ENCODE measurements at regions not wholly inside any gene's neighbourhood (a gene's known extent, or its start where the extent isn't known, plus 50 kb on each side); places are given as distances from the start of the nearest gene placed in this dataset.

DNA sequence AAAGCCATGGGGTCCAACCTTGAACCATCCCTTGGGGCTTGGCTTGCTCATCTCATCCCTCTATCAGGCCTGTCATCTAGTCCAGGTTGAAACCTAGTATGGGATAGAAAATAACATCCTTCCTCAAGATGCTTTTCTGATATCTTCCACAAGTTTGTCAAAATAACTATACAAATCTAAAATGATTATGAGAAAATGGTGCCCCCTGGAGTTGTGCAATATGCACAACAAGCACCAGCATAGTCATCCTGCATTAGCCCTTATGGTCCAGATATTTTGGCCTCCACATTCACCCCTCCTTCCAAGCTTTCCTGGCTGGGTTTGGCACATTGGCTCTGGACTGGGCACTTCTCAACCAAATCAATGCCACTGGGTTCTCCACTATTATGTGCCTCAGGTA, 101.2 kb downstream of the TBX19 start:
- no peak for DNase-seq

GRCh38 chr1:168380945-168381344, 100.3 kb downstream of the TBX19 start:
- no peak for DNase-seq

DNA sequence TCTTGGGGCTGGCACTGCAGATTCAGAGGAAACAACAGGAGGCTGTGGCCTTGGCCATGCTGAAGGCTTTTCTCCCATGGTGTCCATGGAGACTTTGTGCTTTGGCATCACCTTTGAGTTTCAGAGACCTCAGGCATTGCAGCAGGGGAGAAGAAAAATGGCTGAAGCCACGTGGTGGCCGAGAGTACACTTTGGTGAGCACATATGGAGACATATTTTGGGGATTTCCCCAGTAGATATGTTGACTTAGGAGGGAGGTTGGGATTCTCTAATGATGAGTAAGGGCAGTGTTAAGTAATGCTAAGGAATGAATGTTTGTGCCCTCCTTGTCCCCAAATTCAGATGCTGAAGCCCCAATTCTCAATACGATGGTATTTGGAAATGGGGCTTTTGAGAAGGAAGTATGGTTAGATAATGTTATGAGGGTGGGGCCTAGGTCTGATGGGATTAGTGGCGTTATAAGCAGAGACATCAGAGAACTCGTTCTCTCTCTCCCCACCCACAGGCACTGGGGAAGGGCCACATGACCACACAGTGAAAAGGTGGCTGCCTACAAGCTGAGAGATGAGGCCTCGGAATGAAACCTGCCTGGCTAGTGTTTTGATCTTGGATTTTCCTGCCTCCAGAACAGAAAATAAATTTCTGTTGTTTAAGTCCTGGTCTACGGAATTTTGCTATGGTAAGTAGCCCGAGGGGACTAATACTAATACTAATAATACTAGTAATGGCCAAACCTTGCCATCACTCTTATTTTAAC, 98.6 kb downstream of the TBX19 start:
- no peak for DNase-seq

DNA sequence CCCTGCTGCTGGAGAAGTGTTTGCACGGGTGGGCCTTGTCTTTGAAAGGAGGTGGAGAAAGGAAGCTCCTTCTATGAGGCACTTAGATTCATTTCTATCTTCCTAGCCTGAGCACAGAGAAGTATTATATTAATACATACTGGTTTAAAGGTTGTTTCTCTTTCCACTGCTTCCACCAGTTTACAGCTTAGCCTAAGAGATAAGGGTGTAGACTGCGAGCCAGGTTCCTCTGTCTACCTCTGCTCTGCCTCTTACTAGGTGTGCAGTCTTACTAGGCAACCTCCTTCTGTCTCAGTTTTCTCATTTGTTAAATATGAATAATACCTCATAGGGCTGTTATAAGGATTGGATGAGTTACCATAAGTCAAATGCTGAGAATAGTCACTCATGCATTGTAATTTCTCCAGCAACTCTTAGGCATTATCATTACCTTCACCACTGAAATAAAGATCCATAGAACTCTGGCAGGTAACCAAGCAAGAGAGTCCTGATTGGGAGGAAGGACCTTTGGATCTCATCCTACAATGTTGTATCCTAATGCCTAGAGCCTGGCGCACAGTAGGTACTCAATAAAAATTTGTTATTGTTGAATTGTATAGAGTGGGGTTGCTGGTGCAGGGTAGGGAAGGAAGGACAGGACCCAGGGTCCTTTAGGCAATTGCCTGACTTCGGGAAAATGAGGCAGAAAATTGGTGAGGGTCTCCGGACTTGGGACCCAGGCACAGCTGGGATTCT, 95.1 kb downstream of the TBX19 start:
- no peak for DNase-seq

DNA sequence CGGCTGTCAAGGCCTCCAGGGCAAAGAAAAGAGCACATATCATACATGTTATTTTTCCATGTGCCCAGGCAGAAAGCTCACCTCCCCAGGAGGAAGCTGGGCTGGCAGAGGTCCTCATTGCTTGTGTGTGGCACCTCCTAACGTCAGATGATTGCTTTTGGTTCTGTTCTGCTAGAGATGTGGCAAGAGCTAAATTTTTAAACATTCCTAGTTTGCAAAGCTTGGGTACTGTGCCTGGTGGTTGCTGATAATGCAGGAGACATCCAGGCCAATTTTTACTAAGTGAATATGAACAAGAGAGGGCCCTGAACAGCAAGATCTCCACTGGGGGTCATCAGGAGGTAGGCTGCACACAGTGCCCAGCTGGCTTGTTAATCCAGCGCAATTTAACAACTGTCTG, 93.9 kb downstream of the TBX19 start:
- DNase-seq, result no peak

DNA sequence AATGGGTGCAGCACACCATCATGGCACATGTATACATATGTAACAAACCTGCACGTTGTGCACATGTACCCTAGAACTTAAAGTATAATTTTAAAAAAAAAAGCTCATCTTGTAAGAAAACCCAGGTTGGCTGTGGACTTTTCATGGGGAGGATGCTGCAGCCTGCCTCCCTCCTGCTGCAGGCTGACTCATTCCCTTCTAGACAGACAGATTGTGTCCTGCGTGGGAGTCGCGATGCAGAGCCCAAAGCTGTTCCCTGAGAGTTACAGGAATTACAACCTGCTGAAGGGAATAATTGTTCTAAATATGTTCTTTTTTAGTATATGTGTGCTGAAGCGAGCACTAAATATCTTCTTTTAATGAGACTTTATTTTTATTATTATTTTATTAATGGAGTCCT, 93.2 kb downstream of the TBX19 start:
- DNase-seq, result no peak

- DNase-seq, result no peak
Measured at GRCh38 chr1:168372861-168373371, 92.2 kb downstream of the TBX19 start.

GRCh38 chr1:168372307-168372706, 91.6 kb downstream of the TBX19 start:
- no peak for DNase-seq

GRCh38 chr1:168371477-168371876, 90.8 kb downstream of the TBX19 start:
- DNase-seq, result no peak

- DNase-seq, result no peak
Measured at GRCh38 chr1:168370586-168370985, 89.9 kb downstream of the TBX19 start.

DNA sequence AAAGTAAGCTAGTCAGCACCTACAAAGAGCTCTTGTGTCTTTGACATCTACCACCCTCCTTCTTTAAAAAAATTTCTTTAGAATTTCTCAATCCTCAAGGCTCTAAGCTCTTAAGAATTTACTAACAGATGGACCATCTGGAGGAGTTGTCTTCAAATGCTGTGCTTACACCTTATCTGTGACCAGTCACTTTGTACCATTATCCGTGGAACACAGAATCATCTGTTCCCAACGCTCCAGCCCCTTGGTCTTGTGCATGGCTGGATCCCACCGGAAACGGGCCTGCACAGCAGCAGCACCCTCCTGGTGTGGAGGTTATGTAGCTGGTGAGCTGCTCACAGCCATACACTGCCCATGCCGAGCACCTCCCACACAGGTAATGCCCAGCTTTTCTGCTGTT, 89.0 kb downstream of the TBX19 start:
- no peak for DNase-seq

GRCh38 chr1:168368131-168368530, 87.5 kb downstream of the TBX19 start:
- DNase-seq, result no peak

DNA sequence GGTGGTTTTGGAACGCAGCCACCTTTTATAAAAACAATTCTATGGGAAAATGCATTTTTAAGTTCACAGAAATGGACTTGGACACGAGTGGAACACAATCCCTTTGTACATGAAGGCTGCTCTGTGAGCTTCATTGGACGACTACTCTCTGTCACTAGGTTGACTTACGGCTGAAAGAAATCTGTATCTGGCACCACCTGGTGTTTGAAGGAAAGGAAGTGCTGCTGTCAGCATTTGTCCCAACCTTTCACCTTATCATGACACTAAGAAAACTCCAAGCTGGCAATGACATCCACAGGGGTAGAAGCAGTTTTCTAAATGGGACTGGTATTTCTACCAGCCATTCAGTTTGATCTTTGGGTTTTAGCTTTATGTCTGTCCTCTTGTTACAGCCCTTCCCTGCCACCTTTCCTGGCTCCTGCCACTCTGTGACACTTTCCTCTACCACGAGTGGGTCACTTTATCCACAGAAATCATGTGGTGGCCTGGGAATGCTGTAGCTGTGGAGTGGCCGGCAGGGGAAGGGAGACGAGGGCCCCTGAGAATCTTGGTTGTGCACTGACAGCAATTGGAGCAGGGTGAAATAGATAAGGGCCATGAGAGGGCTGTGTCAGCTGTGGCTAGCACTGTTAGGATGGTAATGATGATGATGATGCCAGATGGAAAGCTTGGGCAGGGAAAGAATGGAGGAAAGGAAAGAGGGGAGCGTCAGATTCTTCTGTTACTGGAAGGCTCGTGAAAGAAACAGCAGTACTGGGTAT, 85.2 kb downstream of the TBX19 start:
- DNase-seq, result no peak
